ENCODE measurements at regions not wholly inside any gene's neighbourhood (a gene's known extent, or its start where the extent isn't known, plus 50 kb on each side); places are given as distances from the start of the nearest gene placed in this dataset.

DNA sequence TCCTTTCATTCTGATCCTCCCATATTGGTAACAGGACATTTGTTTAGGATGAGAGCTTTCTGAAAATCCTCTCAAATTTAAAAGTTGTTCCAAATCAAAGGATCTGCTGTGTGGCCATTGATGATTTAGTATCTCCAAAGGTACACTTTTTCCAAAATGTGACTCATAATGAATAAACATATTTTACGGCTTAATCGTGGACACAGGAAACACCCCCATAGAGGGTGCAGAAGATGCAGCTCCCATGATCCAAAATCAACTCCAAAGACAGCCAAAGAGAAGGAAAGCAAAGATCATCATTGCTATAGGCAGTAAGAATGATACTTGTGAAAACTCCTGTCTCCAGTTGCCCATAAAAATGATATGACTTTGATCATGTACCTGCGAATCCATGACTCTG is 239.7 kb downstream of the PIK3R1 start:
- DNase-seq = no peak

DNA sequence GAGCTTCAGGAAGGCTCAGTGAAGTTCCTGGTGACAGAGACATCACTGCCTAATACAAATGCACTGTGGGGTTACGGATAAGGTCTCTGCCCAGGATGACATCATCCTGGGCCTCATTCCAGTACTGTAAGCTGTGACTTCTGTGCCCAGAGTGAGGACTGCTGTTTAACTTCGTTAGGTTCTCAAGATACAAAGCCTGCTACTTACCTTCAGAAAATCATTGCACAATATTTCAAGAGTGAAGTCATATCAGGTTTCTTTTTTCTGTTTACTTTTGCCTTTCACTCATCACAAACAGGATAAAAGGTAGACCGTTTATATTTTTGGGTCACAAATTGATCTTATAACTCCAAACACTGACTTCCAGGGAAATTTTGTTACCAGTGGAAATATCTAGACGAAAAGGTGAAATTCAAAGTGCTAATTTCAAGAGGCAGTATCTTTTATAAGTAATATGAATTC is 241.2 kb downstream of the PIK3R1 start:
- no peak for DNase-seq

DNA sequence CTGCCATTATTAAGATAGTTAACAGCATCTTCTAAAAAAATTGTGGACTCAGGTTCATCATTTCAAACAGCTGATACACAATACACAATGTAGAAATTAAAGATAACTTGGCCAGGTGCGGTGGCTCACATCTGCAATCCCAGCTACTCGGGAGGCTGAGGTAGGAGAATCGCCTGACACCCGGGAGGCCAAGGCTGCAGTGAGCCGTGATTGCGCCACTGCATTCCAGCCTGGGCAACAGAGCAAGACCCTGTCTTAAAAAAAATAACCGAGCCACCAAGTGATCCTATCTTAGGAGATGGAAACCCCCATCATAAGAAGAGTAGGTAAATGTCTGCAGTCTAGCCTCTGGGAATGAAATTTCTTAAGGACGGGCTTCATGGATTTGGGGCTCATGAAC is 241.7 kb downstream of the PIK3R1 start:
- DNase-seq = no peak

DNA sequence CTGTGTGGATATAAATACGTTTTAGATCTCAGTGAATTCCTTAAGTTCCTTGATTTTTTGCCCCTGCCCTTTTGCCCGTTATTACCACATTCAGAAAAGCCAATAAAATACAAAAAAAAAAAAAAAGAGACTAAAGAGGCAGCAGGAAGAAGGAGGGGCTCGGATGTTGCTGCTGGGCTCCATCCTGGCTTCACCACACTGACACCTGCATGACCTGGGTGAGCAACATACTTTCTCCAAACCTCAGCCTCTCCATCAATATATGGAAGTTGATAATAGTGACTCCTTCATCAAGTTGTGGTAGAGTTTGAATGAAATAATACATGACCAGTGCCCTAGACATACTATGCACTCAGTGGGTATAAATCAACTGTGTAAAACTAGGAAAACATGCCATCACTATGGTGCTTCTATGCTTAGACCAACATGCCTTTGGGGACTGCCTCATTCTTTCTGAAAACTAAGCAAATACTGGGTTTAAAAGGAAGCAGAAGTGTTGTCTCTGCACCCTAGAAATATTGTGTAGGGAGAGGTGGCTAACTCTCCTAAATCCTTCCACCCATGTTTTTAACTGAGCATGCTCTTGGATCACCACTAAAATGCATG is 243.0 kb downstream of the PIK3R1 start:
- peak in 1 of 2 donors; percentile 26 for DNase-seq

DNA sequence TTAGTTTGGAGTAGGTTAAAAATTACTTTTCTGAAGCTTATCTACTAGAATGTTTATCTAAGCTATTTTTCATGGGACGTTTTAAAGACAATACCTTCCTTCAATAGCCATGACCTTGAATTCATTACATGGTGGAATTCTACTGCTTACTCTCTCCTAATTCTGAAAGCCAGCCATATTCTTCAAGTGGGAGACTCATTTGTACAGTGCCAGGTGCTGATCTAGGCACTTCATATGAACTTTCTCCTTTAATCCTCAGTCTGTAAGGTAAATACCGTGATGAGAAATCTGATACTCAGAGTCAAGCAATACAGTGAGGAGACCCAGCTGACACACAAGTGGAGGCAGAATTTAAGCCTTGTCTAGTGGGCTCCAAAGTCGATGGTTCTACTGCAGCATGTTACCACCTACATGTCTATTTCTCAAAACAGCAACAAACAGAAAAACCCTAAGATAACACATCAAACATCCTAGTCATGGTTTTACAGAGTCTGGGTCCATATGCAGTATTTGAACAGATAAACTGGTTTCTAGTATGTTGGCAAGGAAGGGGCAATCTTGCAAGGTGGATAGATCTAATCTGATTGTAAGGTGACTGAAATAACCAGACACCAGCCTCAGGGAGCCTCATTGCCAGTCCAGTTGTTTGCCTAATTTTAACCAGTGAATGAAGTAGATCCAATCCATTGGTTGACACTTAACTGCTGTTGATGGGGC is 243.7 kb downstream of the PIK3R1 start:
- DNase-seq = no peak

DNA sequence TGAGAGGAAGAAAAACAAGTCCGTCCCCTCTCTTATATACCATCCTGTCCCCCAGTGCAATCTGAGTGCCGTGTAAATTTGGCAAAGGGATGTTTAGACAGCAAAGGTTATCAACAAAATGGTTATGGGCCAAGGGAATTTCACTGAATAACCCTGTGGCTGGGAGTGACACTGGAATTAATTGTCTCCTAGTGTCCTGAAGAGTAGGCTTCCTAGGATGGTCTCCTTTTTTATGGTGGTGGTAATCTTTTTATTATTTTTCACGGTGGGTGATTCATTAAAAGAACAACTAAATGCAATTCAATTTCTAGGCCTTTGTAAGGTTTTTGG is 244.2 kb downstream of the PIK3R1 start:
- DNase-seq = no peak

DNA sequence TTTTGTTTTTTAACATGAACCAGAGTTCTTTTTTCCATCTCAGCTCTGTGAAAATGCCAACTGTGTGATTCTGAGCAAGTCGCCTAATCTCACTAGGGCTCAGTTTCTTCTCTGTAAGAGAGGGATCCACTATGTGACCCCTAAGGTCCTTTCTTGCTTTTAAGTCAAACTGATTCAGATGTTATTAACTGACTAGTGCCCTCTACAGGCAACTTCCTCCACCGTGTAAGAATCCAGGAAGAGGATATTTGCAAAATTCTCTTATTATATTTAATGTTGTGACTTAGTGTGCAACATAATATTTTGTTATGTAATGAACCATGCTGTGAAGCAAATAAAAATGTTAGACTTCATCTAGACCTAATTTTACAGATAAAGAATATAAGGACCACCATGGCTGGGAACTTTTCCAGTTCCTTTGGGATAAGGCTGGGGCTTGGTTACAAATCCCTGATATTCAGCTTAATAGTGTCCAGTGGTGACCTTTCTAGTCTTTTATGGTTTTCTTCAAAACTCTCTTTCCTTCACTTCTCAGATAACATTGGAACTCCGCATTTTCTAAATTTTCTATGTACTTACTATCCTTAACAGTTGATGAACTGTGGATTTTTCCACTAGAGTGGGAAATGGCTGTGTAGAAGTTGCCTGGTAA is 244.7 kb downstream of the PIK3R1 start:
- DNase-seq = peak; percentile 42 to 76

DNA sequence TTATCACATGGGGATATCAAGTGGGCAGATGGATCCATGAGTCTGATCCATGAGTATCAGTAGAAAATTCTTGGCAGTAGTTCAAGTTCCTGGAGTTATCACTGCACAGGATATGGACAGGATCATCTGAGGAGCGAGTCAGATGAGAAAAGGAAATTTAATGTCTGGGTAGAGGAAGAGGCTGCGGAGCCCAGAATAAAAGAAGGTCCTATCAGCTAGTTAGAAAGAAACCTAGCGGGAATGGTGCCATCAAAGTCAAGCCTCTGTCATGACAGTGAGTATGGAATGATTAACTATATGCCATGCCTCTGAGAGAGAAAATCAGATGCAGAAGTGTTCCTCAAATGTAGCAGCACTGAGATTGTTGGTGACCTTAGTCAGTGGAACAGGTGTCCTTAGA is 248.1 kb downstream of the PIK3R1 start:
- DNase-seq = no peak

DNA sequence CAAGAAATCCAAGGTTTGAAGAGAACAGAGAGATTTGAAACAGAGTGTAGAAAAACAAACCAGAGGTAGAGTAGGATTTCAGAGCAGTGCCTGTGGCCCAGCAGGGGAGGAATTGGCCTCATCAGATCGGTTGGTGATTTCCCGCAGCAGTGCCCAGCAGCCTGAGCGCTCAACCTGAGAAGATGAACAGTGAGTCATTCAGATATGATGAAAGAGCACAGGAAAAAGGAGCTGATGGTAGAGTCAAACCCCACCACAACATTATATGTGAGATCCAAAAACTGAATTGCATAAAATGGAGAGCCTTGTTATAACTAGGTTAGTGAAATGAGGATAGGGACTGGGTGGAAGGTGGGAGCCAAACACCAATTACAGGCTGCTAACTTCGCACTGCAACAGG is 248.9 kb downstream of the PIK3R1 start:
- DNase-seq = peak; percentile 17 to 26

DNA sequence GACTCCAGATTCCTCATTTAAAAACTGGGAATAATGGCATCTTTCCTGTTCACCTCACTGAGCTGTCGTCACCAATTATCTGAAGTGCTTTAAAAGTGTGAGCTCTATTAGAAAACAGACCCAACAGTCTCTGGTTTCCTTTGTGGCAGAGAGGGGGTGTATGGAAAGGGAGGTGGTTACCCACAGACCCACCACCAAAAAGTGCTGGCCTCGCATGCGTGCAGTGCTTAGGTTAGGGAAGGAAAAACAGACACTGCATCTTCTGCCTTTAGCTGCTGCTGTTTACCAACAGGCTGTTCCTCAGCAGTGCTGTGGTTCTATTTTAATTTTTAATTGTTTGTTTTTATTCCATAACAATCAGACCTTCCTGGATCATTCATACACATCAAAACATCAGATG is 249.6 kb downstream of the PIK3R1 start:
- peak in 1 of 2 donors; percentile 9 for DNase-seq

DNA sequence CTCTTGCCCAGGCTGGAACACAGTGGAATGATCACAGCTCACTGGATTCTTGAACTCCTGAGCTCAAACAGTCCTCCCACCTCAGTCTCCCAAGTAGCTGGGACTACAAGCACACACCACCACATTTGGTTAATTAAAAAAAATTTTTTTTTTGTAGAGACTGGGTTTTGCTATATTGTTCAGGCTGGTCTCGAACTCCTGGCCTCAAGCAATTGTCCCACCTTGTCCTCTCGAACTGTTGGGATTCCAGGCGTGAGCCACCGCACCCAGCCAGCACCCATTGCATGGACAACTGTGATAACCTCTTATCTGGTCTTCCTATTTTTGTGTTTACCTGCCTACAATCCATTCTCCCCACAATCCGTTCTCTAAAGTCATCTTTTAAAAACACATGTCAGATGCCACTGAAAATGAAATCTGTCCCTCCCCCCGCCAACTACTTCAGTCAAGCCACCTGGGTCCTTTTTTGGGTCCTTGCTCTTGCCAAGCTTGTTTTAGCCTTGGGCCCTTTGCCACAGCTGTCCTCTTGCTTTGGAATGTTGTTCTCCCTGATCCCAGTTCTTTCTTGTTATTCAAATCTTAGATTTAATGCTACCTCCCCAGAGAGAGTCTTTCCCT is 250.5 kb downstream of the PIK3R1 start:
- DNase-seq = no peak

DNA sequence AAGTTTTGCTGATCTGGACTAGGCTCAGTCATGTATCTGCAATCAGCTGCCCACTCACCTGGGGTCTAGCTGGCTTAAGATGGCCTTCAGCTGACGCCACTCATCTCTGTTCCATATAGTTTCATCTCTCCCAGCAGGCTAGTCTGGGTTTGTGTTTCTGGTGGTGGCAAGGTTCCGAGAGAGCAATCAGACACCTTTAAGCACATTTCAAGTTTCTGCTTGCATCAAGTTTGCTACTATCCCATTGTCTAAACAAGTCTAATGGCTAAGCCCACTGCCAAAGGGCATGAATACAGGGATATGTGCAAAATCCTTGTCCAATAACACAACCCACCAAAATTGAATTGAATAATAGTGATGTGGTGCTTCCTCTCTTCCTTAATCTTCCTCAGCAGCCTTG is 251.7 kb downstream of the PIK3R1 start:
- no peak for DNase-seq

DNA sequence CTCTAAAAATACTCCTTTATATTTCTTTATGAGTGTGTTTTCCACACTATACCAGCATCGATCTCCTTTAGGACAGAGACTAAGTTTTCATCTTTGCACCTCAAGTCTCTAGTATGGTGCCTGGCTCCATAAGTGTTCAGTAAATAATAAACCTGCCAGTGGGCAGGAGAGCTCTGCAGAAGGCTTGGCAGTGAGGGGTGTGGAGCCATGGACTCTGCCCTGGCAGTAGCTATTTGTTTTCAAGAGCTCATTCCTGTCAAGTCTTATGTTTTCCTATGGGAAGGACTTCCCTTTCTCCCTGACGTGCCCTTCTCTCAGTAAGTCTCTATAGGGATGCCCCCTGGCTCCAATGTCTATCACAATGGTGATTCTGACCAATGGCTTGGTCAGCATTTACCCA is 252.2 kb downstream of the PIK3R1 start:
- no peak for DNase-seq

DNA sequence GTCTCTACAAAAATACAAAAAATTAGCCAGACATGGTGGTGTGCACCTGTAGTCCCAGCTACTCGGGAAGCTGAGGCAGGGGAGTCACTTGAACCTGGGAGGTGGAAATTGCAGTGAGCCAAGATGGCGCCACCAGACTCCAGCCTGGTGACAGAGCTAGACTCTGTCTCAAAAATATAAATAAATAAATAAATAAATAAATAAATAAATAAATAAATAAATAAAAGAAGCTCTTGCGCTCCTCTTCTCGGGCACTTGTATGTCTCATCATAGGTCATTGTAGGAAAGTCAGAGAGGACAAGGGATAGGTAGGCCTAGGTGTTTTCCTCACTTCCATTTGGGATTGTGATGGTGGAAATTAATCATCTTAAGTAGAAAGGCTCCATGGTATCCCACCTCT is 252.8 kb downstream of the PIK3R1 start:
- DNase-seq = no peak

DNA sequence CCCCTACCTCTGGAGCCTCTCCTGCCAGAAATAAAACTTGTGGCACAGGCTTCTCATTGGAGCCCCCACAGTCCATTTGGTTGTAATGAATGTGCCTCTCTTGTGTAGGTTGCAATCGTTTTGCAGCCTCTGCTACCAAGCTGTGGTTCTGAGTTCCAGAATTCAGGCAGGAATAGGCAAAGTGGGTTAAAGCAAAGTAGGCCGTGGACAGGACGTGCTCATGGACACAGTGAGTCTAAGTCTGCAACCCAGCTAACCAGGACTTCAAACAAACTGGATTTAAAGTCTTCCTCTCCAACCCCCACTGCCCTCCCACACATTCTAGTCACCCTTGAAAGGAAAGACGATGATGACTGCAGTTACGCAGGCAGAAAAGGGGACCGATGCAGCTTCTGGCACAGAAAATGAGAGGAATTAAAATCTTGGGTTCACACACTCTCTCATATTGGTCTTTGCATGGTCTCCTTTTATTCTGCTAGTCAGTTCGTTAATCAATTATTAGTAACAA is 260.0 kb downstream of the PIK3R1 start:
- no peak for DNase-seq

DNA sequence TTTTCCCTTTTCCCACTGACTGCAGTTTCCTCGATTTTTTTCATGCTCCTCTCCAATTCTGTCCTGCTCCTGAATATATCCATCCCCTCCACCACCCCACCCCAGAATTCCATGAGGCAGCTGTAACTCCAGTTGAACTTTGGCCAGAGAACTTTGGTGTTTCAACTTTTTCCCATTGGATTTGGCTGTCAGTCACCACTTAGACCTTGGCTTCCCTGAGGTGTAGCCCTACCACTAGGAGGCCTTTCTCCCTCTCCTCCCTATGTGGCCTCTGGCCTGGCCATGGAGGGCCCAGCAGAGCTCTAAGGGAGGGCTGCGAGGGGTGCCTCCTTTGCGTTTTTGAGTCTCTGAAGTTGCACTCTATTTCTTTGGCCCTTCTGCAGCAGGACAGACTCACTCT is 261.3 kb downstream of the PIK3R1 start:
- DNase-seq = no peak

DNA sequence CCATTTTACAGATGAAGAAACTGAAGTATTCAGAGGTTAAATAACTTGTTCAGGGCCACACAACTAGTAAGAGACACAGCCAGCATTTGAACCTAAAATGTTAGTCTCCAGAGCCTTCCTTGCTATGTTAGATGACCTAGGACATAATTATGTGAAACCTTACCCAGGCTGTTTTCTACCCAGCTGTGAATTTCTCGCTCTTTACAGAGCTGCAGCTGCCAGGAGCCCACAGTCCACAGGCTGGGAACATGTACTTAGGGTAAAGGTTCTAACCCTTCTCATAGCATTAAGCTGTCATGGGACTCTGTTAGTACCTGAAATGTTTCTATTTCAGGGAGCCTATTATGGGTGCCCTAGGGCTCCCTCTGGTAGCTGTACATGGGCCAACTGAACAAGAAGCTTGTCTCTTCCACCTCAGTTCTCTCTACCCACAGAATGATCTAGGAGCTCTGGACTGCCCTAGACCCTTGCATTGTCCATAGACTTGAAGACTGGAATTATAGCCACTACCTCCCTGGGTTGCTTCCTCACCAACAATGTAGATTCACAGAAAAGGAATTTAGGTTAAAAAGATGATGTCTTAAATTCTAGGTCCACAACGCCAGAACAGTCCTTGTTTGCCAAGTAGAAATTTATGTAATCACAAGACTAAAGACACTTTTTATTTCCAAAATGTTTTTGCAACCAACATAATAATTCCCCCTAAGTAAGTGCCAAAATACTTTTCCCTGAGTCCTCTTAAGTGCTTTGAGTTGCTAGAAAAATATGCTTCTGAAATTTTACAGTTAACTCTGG is 262.9 kb downstream of the PIK3R1 start:
- DNase-seq = no peak

DNA sequence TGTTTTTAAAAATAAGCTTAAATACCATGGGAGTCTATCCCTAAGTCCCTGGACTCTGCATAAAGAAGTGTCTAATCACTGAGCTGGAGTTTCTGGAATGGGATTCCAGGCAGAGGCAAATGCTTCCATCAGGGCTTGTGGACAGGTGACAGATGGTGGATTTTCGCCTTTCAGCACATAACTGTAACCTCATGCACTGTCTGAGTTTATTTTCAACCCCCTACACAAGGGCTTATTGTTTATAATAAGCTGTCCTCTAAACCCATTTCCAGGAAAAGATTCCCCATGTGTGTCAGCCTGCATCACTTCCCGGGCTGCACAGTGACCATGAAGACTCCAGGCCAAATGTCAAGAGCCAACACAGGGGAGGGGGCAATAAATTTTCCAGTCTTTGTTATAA is 264.0 kb downstream of the PIK3R1 start:
- no peak for DNase-seq

DNA sequence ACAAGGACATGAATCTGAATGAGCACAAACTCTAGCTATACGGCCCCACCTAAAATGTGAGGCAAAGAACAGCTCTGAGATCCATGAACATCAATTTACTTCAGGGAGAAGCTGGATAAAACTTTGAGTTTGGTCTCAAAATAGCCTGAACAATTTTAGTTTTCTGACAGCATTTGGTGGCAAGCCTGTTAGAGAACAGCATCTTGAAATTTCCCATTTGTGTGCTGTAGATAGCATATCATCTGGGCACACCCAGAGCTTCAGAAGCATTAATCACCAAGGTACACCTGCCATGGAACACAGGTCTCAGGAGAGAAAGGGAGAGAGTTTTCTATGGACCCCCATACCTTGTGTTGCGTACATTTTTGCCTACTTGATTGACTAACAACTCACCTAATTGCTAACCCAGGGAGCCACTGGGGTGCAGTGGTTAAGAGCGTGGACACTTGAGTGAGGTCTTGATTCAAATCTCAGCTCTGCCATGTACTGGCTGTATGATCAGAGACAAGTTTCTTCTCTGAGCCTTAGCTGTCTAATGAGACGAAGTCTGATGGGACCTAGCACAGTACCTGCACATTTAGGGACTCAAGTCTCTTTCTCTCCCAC is 264.9 kb downstream of the PIK3R1 start:
- no peak for DNase-seq

DNA sequence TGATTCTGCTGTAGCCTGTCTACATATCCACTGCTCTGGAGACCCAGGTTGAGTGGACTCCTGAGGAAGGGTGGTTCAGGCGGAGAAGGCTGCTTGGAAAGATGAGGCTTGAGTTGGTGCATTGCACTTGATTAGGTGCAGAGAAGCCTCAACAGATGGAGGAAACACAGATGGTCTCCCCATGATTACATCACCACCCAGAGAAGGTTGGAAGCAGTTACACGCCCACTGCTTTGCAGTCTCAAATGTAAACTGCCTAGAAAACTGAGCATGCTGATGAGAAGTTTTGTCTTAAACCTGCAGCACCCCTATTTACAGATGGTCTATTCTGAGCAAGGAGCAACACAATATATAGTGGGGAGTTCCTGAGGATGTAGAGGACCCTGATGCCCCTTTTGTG is 266.6 kb downstream of the PIK3R1 start:
- DNase-seq = no peak

DNA sequence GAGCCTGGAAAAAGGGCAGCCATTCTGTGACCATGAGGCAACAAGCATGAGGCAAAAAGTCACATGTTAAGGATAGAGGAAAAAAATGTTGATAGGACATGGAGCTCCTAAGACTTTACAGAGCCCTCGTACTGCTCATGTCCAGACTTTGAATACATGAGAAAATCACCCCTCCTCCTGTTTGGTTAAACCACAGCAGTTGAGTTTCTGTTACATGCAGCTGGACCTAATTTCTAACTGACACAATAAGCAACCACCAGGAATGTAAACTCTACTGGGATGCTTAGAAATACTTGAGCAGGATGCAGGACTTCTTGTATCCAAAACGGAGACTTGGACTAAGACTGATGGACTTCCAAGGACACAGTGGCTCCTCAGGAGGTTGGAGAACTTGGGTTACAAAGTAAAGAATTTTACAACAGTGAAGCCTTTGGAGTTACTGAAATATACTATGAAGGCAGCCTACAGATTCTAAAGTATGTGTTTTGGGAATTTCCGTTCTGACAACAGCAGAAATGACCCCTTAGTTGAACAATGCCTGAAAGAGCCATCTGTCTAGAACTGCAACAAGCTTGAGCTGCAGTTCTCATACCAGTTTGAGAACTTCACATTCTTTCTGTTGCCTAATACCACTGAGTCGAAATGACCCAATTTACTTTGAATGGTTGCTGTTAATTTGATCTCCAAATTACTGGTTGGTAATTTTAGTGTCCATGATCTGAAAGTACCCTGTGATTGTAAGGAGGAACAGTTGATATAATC is 268.9 kb downstream of the PIK3R1 start:
- DNase-seq = no peak

DNA sequence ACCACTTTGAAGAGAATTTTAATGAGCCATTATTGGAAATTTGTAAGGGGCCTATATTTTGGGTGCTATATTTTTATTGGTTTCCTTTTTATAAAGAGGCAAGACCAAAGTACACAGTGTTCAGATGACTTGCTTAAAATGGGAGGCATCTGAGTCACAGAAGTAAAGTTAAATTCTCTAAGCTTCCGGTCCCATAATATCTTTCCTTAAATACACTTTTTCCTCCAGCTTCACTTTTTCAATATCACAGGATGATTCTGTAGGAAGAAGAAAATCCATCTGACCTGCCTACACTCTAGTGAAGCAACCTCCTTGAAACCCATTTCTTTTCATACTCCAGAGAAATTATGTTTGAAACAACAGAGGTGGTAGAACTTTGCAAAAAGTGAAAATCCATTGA is 274.0 kb downstream of the PIK3R1 start:
- no peak for DNase-seq

Measured in CD4-positive, alpha-beta T cell treated with Interferon alpha-2 for 1 hour (primary cell).